GM23248 (cell line): ENCODE measurements at regions not wholly inside any gene's neighbourhood (a gene's known extent, or its start where the extent isn't known, plus 50 kb on each side); places are given as distances from the start of the nearest gene placed in this dataset.

Experiments
- EZH2 ChIP-seq: fragments of 200-600 bp; sonication (generic); IDR thresholded peaks from 2 replicates; pipeline ENCODE4 v1.6.1; 2018; ENCODE audit warnings: antibody characterized with exemption, mild to moderate bottlenecking; ENCODE audit not compliant: insufficient read depth, poor library complexity, severe bottlenecking
- EZH2phosphoT487 ChIP-seq: fragments of 200-600 bp; sonication (generic); IDR thresholded peaks from 2 replicates; pipeline ENCODE4 v1.6.1; 2018; ENCODE audit warnings: antibody characterized with exemption, moderate library complexity, mild to moderate bottlenecking, low read depth; ENCODE audit not compliant: insufficient read depth

DNA sequence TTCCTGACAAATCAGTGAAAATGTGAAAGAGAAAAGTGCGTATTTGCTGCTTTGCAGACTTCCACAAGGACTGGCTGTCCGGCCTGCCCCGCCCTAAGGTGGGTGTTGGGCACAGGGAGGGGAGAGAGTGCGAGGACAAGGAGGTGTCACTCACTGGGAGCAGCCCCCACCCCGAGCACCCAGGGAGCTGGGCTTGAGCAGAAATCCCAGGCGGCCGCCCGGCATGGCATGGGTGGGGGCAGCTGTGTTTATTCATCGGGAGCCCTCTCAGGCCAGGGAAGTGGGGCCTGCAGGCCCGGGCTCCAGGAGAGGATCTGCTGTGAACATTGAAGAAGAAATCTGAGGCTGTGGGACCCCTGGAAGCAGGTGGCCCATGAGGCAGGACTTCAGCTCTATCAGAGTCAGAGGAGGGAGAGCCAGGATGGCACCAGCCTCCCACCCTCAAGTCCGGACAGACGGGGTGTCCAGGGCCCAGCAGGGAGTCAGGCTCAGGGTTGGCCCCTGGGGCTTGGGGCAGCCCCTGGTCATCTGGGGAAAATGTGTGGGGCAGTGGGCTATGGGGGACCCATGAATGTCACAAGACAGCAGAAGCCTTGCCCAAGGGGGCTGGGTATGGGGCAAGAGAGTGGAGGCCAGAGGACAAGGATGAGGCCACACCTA lies 164.4 kb upstream of the PPP2R2D start:
- TF ChIP-seq EZH2 (no peak), EZH2phosphoT487 (no peak)
